ENCODE measurements at regions not wholly inside any gene's neighbourhood (a gene's known extent, or its start where the extent isn't known, plus 50 kb on each side); places are given as distances from the start of the nearest gene placed in this dataset.

DNA sequence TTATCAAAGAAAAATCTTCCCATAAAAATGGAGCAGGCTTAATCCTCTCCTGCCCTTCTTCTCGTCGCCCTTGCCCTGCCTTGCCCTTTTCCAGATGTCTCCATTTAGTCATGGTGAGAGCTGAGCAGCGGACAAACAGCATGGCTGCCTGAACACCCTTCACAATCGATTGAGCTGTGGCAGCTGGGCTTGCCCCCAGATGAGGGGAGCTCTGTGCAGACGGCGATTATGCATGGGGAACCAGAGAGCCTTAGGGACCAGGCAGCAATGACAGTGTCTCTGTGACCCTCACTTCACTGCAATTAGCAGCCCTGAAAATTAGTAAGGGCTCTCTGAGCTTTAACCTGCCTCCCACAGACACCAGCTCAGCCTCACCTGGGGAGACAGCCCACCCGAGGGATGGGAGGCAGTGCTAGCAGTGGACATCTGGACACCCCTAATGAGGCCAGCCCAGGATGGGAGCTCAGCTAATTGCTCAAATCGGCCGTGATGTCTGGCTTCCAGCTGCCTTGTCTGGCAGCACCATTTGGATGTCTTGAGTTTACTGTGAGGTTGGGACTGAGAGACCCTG is 365.7 kb downstream of the TNS1 start:
- TF ChIP-seq, protein P1, sequence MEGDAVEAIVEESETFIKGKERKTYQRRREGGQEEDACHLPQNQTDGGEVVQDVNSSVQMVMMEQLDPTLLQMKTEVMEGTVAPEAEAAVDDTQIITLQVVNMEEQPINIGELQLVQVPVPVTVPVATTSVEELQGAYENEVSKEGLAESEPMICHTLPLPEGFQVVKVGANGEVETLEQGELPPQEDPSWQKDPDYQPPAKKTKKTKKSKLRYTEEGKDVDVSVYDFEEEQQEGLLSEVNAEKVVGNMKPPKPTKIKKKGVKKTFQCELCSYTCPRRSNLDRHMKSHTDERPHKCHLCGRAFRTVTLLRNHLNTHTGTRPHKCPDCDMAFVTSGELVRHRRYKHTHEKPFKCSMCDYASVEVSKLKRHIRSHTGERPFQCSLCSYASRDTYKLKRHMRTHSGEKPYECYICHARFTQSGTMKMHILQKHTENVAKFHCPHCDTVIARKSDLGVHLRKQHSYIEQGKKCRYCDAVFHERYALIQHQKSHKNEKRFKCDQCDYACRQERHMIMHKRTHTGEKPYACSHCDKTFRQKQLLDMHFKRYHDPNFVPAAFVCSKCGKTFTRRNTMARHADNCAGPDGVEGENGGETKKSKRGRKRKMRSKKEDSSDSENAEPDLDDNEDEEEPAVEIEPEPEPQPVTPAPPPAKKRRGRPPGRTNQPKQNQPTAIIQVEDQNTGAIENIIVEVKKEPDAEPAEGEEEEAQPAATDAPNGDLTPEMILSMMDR (IDR thresholded peaks at IDR 0.05) = no peak
- no peak for TF ChIP-seq EZH2 (IDR thresholded peaks at IDR 0.05; ENCODE audit: borderline replicate concordance, insufficient read depth, low read depth, low read length, poor library complexity, severe bottlenecking)
